ENCODE measurements at regions not wholly inside any gene's neighbourhood (a gene's known extent, or its start where the extent isn't known, plus 50 kb on each side); places are given as distances from the start of the nearest gene placed in this dataset.
"Not testable (repeated sequence)": the region's sequence is repeated elsewhere in the genome, so short reads cannot be mapped to it uniquely, and the experiment has no call there.

DNA sequence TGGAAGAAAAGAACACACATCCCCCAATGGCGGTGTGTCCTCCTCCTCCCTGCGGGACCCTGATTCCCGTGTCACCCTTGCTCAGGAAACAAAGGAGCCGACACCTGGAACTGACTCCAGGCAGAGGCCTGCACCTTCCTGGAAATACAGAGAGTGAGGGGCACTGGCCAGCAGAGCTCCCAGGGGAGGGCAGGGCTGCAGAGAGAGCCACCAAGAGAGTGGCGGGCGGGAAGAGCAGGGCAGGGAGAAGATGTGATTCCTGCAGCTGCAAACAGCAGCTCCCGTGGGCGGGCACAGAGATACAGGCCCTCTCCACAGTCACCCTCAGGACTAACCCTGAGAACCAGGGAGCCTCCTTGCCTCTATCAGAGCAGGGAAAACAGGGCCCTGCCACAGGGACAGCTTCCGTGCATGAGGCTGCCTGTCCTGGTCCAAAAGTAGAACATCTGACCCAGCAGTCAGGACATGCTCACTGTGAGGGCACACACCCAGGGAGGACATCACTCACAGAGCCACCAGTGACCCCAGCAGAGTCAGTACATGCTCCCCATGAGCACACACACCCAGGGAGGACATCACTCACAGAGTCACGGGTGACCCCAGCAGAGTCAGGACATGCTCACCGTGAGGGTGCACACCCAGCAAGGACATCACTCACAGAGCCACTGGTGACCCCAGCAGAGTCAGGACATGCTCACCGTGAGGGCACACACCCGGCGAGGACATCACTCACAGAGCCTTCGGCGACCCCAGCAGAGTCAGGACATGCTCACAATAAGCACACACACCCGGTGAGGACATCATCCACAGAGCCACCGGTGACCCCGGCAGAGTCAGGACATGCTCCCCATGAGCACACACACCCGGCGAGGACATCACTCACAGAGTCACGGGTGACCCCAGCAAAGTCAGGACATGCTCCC lies 193.1 kb downstream of the DLL1 start:
- DNase-seq (ENCODE audit: low read depth, low spot score): peak; percentile 0

DNA sequence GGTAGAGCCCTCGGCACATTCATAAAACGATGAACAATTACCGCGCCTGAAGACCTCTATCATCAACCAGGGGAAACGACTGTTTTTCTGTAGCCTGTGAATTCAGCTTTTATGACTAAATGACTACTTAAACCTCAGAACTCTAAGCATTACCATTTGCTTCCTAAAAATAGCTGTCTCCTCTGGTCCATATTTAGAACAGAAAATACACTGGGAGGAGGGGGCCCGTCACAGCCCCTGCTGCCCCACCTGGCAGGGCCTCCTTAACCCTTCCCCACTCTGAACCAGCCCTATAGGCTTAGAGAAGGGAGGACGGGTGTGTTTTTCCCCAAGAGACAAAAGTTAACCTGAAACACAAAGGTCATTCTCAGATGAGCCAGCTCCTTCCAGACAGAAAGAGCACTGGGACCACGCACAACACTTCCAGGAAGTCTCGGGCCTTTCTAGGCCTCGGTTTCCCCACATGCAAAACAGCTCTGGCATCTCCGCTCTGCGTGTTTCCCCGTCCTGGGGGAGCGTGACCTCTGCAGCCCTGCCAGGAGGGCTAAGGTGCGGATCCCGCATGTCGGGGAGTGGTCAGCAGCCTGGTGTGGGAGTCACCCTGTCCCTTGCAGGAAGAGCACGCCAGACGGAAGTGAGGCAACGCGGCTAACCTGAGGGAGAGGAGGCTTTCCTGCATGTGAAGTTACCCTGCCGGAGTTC lies 193.9 kb downstream of the DLL1 start:
- DNase-seq (ENCODE audit: low read depth, low spot score): peak; percentile 5

- peak; percentile 71 for DNase-seq (ENCODE audit: low read depth, low spot score)
These were observed 194.6 kb downstream of the DLL1 start for GRCh38 chr6:170096191-170096802.

DNA sequence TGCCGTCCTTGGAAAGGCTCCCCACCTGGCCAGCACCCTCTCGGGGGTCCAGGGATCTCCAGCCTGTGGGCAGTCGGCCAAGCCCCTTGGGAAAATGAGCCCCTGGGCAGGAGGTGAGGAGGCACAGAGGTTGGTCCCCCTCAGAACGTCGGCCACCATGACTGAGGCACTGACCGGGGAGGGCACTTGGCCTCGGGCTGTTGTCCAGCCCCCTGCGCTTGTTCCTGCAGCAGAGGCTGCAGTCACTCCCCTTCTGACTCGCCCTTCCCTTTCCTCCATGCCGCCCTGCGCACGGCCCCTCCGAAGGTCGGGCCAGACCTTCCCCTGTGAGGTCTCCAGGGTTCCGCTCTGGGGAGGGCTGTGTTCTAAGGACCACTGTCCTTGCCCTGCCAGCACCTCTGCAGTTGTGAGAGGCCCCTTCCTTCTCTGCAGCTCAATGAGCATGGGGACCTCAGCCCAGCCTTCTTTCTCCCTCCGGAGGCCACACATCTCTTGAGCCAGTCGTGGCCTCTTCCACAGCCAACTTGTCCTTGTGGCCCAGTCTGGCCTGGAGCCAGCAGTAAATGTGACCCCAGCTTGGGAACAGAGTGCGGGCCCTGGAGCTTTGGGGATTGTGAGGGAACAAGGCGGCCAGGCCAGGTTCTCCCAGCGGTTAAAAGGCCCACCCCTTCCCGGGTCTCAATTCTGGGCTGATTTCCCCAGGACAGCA lies 195.5 kb downstream of the DLL1 start:
- DNase-seq (ENCODE audit: low read depth, low spot score): peak; percentile 11

GRCh38 chr6:170094686-170095272 lies 196.1 kb downstream of the DLL1 start:
- peak; percentile 1 for DNase-seq (ENCODE audit: low read depth, low spot score)

DNA sequence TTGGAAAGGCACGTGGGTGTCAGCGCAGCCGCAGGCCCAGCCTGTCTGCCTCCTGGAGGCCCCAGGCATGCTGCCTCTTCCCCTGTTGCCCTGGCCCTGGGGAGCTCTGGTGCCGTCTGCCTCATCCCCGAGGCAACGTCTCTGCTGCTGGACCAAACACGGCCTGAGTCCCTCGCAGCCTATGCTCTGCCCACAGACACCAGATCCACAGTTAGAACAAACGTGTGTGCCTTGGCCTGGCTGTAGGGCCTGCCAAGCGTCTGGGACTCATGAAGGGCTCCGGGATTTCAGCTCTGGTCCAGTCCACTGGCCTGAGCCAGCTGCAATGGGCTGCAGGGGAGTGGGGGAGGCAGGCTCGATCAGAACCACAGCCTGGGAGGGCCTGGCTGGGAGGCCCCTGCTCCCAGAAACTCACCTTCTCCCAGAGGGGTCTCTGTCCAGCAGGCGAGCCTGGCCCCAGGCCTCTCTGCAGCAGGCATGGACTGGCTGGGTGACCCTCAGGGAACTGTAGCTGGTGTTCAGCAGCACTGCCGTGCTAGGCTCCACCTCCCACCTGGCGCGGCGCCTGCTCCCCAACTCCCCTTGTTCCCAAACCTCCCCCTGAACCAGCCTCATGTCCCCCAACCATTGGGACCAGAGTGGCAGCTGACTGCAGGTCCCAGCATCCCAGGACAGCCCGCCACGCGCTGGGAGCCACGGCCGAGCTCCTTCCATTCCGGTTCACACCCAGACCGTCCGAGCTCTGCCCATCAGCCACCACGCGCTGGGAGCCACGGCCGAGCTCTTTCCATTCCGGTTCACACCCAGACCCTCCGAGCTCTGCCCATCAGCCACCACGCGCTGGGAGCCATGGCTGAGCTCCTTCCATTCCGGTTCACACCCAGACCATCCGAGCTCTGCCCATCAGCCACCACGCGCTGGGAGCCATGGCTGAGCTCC lies 197.0 kb downstream of the DLL1 start:
- peak; percentile 43 for DNase-seq (ENCODE audit: low read depth, low spot score)

GRCh38 chr6:170093276-170093657 lies 197.6 kb downstream of the DLL1 start:
- DNase-seq (ENCODE audit: low read depth, low spot score): no peak

- no peak for DNase-seq (ENCODE audit: low read depth, low spot score)
These were observed 198.1 kb downstream of the DLL1 start for GRCh38 chr6:170092826-170093225.

DNA sequence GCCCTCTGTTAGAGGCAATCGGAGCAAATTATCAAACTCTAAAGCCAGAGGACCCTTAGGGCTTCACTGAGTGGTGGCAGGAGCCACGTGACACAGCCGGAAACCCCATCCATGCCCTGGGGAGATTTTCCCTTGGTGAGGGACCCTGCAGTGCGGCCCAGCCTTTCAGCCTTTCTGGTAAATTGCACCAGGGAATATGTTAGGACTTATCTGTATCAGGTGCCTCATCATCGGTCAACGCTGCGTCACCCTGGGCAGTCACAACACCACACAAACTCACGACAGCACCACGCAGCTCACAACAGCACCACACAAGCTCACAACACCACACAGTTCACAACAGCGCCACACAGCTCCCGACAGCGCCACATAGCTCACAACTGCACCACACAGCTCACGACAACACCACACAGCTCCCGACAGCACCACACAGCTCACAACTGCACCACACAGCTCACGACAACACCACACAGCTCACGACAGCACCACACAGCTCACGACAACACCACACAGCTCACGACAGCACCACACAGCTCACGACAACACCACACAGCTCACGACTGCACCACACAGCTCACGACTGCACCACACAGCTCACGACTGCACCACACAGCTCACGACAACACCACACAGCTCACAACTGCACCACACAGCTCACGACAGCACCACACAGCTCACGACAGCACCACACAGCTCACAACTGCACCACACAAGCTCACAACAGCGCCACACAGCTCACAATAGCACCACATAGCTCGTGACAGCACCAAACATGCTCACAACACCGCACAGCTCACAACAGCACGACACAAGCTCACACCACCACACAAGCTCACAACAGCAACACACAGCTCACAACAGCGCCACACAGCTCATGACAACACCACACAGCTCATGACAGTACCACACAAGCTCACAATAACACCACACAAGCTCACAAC lies 199.0 kb downstream of the DLL1 start:
- DNase-seq (ENCODE audit: low read depth, low spot score): no peak

DNA sequence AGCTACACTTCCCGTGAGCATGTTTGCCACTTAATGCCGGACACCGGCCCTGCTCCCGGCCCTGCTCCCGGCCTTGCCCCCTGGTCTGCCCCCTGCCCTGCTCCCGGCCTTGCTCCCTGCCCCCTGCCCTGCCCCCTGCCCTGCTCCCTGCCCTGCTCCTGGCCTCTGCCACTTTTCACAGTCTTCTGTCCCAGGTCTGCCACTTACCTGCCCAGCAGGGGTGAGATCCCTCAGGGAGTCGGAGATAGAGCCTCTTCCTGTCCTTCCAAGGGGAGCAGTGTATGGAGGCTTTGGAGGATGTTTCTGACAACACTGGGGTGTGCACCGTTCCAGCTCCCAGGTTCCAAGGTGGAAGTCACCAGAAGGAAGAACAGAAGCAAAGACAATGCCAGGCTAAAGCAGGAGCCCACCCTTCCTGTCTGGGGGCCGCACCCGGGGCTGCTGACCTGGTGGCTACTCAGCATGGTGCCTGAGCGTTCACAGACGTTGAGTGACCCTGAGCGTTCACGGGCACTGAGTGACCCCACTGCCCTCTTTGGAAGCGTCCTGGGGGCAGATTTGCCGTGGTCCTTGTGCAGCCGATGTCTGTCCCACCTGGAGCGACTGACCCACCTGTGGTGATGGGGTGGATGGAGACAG lies 199.8 kb downstream of the DLL1 start:
- DNase-seq (ENCODE audit: low read depth, low spot score): no peak

GRCh38 chr6:170090561-170090960 lies 200.3 kb downstream of the DLL1 start:
- DNase-seq (ENCODE audit: low read depth, low spot score): no peak

GRCh38 chr6:170089963-170090362 lies 200.9 kb downstream of the DLL1 start:
- peak; percentile 0 for DNase-seq (ENCODE audit: low read depth, low spot score)

- DNase-seq (ENCODE audit: low read depth, low spot score): no peak
These were observed 202.3 kb downstream of the DLL1 start for GRCh38 chr6:170088582-170088955.

- peak; percentile 25 for DNase-seq (ENCODE audit: low read depth, low spot score)
These were observed 202.8 kb downstream of the DLL1 start for GRCh38 chr6:170087941-170088581.

DNA sequence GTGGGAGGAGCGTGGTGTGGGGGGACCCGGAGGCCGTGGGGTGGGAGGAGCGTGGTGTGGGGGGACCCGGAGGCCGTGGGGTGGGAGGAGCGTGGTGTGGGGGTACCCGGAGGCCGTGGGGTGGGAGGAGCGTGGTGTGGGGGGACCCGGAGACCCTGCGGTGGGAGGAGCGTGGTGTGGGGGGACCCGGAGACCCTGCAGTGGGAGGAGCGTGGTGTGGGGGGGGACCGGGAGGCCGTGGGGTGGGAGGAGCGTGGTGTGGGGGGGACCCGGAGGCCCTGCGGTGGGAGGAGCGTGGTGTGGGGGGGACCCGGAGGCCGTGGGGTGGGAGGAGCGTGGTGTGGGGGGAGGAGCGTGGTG lies 203.5 kb downstream of the DLL1 start:
- not testable (repeated sequence) for DNase-seq (ENCODE audit: low read depth, low spot score)

GRCh38 chr6:170086639-170087420 lies 204.0 kb downstream of the DLL1 start:
- DNase-seq (ENCODE audit: low read depth, low spot score): peak; percentile 1
